Panc1 (cell line): ENCODE measurements at regions not wholly inside any gene's neighbourhood (a gene's known extent, or its start where the extent isn't known, plus 50 kb on each side); places are given as distances from the start of the nearest gene placed in this dataset.
"Not testable (repeated sequence)": the region's sequence is repeated elsewhere in the genome, so short reads cannot be mapped to it uniquely, and the experiment has no call there.

ENCODE experiments used
- ATAC-seq: fragments of 200-7000 bp; cut with Tn5 transposase; 2 replicates; pipeline ENCODE4 v1.9.1; 2020; ENCODE audit warnings: mild to moderate bottlenecking, moderate library complexity
- BruUV-seq: library from RNA; stranded (reverse); fragments of 400-500 nt; replicated peaks from 2 replicates; lab custom pipeline; 2021; lab: Mats Ljungman, UMichigan
- CTCF ChIA-PET: fragments of 300-600 bp; sonication (Branson Sonifier 250); formaldehyde crosslinking; loops from one replicate; lab custom pipeline; 2022; ENCODE audit warnings: antibody characterized with exemption; lab: Charles Lee
- POLR2A ChIA-PET: fragments of 300-600 bp; sonication (Branson Sonifier 250); formaldehyde crosslinking; loops from one replicate; lab custom pipeline; 2022; ENCODE audit warnings: antibody characterized with exemption; lab: Charles Lee
- DNase-seq: peaks from one replicate; pipeline ENCODE4 v3.0.0-alpha.2; 2010; ENCODE audit warnings: low read depth, low spot score
- H3K27ac ChIP-seq: 2 replicates; pipeline ENCODE4 v1.5.1; 2011; ENCODE audit warnings: mild to moderate bottlenecking, low read length, inconsistent platforms
- H3K27me3 ChIP-seq: fragments of 200-500 bp; sonication (Bioruptor generic); 2 replicates; pipeline ENCODE4 v1.6.0; 2014; ENCODE audit warnings: low read length, inconsistent platforms; ENCODE audit not compliant: control insufficient read depth, insufficient read depth
- H3K36me3 ChIP-seq: fragments of 200-500 bp; sonication (Bioruptor generic); 2 replicates; pipeline ENCODE4 v1.5.1; 2014; ENCODE audit warnings: inconsistent platforms, mild to moderate bottlenecking, low read length, moderate library complexity; ENCODE audit not compliant: control insufficient read depth, insufficient read depth
- H3K4me1 ChIP-seq: 2 replicates; pipeline ENCODE4 v1.5.1; 2011; ENCODE audit warnings: inconsistent platforms, mild to moderate bottlenecking, low read length, moderate library complexity; ENCODE audit not compliant: control insufficient read depth, insufficient read depth
- H3K4me3 ChIP-seq, 2 experiments: 2 replicates each; pipeline ENCODE4 v1.5.1; 2011 to 2012; ENCODE audit warnings: low read depth in 2 of 2, low read length in 2 of 2, mild to moderate bottlenecking in 2 of 2, inconsistent platforms in 1 of 2, moderate library complexity in 1 of 2
- H3K9me3 ChIP-seq: fragments of 200-500 bp; sonication (Bioruptor generic); 2 replicates; pipeline ENCODE4 v1.5.1; 2014; ENCODE audit warnings: low read depth, mild to moderate bottlenecking, inconsistent platforms, low read length, moderate library complexity; ENCODE audit not compliant: control insufficient read depth, insufficient read depth
- POLR2AphosphoS5 ChIP-seq: IDR thresholded peaks from 2 replicates; pipeline ENCODE4 v1.6.1; 2012; ENCODE audit warnings: mild to moderate bottlenecking, low read depth, low read length, moderate library complexity
- REST ChIP-seq, 2 experiments: IDR thresholded peaks; 2 replicates each; pipeline ENCODE4 v1.6.1; 2011 to 2012; ENCODE audit warnings: low read depth in 2 of 2, control low read depth in 1 of 2, low read length in 1 of 2, mild to moderate bottlenecking in 1 of 2, moderate library complexity in 1 of 2; ENCODE audit not compliant: insufficient read depth in 1 of 2
- SIN3A ChIP-seq: IDR thresholded peaks from 2 replicates; pipeline ENCODE4 v1.6.1; 2012; ENCODE audit warnings: low read depth, mild to moderate bottlenecking, low read length, moderate library complexity, borderline replicate concordance; ENCODE audit not compliant: insufficient read depth
- TCF7L2 ChIP-seq: IDR thresholded peaks from 2 replicates; pipeline ENCODE4 v1.6.1; 2011; ENCODE audit warnings: mild to moderate bottlenecking, low read depth, low read length, inconsistent platforms
- in situ Hi-C: cut with HindIII; loops from 2 replicates; pipeline ENCODE4 v1.10.0; 2016; ENCODE audit warnings: low sequenced_read_pairs, low pct_unique_long_range_greater_than_20kb
- intact Hi-C: fragments of 100-400 bp; cut with micrococcal nuclease; formaldehyde crosslinking; loops from one replicate; pipeline ENCODE4 v1.10.0; 2022; ENCODE audit not compliant: unreplicated experiment
- TF ChIP-seq, protein P1 (sequence below): fragments of 450-650 bp; IDR thresholded peaks from 2 replicates; pipeline ENCODE4 v1.5.1; 2017; ENCODE audit warnings: mild to moderate bottlenecking

- ATAC-seq (no peak), DNase-seq (no peak)
- ChIA-PET POLR2A (no interaction called here), CTCF (no interaction called here)
- Histone ChIP-seq H3K9me3 (no peaks in the 10 kb centered on the region), H3K4me1 (no peaks in the 10 kb centered on the region), H3K4me3 (no peak overlapping the region), H3K27me3 (no peaks in the 10 kb centered on the region), H3K36me3 (no peaks in the 10 kb centered on the region), H3K27ac (no peak overlapping the region)
- in situ Hi-C loops = no loop called here
- no TSS peak for BruUV-seq
- intact Hi-C loops = no loop called here
- TF ChIP-seq POLR2AphosphoS5 (no peak), SIN3A (no peak), TCF7L2 (no peak), REST (IDR thresholded peaks at IDR 0.05; ENCODE audit: insufficient read depth in 1 of 2, low read depth in 2 of 2, low read length in 1 of 2) (no peak)
- TF ChIP-seq, protein P1, sequence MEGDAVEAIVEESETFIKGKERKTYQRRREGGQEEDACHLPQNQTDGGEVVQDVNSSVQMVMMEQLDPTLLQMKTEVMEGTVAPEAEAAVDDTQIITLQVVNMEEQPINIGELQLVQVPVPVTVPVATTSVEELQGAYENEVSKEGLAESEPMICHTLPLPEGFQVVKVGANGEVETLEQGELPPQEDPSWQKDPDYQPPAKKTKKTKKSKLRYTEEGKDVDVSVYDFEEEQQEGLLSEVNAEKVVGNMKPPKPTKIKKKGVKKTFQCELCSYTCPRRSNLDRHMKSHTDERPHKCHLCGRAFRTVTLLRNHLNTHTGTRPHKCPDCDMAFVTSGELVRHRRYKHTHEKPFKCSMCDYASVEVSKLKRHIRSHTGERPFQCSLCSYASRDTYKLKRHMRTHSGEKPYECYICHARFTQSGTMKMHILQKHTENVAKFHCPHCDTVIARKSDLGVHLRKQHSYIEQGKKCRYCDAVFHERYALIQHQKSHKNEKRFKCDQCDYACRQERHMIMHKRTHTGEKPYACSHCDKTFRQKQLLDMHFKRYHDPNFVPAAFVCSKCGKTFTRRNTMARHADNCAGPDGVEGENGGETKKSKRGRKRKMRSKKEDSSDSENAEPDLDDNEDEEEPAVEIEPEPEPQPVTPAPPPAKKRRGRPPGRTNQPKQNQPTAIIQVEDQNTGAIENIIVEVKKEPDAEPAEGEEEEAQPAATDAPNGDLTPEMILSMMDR = no peak
Measured at GRCh38 chr7:6934981-6935380, 108.9 kb upstream of the CCZ1B start.

GRCh38 chr7:6936626-6937025 lies 110.6 kb upstream of the CCZ1B start:
- H3K36me3 ChIP-seq, intact Hi-C loops, DNase-seq, H3K27ac ChIP-seq, ATAC-seq, CTCF ChIA-PET, H3K9me3 ChIP-seq, POLR2A ChIA-PET, BruUV-seq, H3K27me3 ChIP-seq, H3K4me1 ChIP-seq, in situ Hi-C loops, H3K4me3 ChIP-seq: not testable (repeated sequence)

- H3K36me3 ChIP-seq, intact Hi-C loops, H3K27me3 ChIP-seq, DNase-seq, H3K4me3 ChIP-seq, ATAC-seq, CTCF ChIA-PET, H3K4me1 ChIP-seq, POLR2A ChIA-PET, H3K27ac ChIP-seq, in situ Hi-C loops, H3K9me3 ChIP-seq, BruUV-seq: not testable (repeated sequence)
Measured at GRCh38 chr7:6937746-6938145, 111.7 kb upstream of the CCZ1B start.
